Activated T-helper 17 cell treated with anti-CD3 and anti-CD28 coated beads, Interleukin-2, amount 50 U/mL, for 72 hours (primary cell): ENCODE measurements at regions not wholly inside any gene's neighbourhood (a gene's known extent, or its start where the extent isn't known, plus 50 kb on each side); places are given as distances from the start of the nearest gene placed in this dataset.

Experiments used
- ATAC-seq: fragments of 150-1000 bp; cut with Tn5 transposase; replicated peaks from 2 replicates; pipeline ENCODE4 v1.10.0; 2021; ENCODE audit warnings: mild to moderate bottlenecking, moderate library complexity
- H3K27ac Mint-ChIP-seq: one replicate; pipeline ENCODE4 v1.8.0; 2022; ENCODE audit warnings: mixed read lengths
- H3K27me3 Mint-ChIP-seq: one replicate; pipeline ENCODE4 v1.8.0; 2022; ENCODE audit warnings: mixed read lengths
- H3K36me3 Mint-ChIP-seq: one replicate; pipeline ENCODE4 v1.8.0; 2022; ENCODE audit warnings: low read depth, mild to moderate bottlenecking, mixed read lengths
- H3K4me1 Mint-ChIP-seq: one replicate; pipeline ENCODE4 v1.8.0; 2022; ENCODE audit warnings: mixed read lengths
- H3K4me3 Mint-ChIP-seq: one replicate; pipeline ENCODE4 v1.8.0; 2022; ENCODE audit warnings: mild to moderate bottlenecking, mixed read lengths
- H3K9me3 Mint-ChIP-seq: one replicate; pipeline ENCODE4 v1.8.0; 2022; ENCODE audit warnings: mixed read lengths

- Mint-ChIP-seq H3K4me1 (no peaks in the 10 kb centered on the region), H3K4me3 (no peak overlapping the region), H3K9me3 (no peaks in the 10 kb centered on the region), H3K36me3 (no peaks in the 10 kb centered on the region), H3K27me3 (peaks cover 4% of the 10 kb centered on the region), H3K27ac (no peak overlapping the region)
- ATAC-seq: no peak
Measured at GRCh38 chr4:176971576-176972115, 178.9 kb upstream of the VEGFC start.

- Mint-ChIP-seq H3K36me3 (no peaks in the 10 kb centered on the region), H3K27ac (no peak overlapping the region), H3K27me3 (no peaks in the 10 kb centered on the region), H3K4me1 (no peaks in the 10 kb centered on the region), H3K4me3 (no peak overlapping the region), H3K9me3 (peaks cover 3% of the 10 kb centered on the region)
- ATAC-seq: no peak
Measured at GRCh38 chr4:176979416-176979815, 186.7 kb upstream of the VEGFC start.

GRCh38 chr4:176981074-176981473, 188.4 kb upstream of the VEGFC start:
- Mint-ChIP-seq H3K4me3 (no peak overlapping the region), H3K9me3 (peaks cover 3% of the 10 kb centered on the region), H3K36me3 (no peaks in the 10 kb centered on the region), H3K27me3 (no peaks in the 10 kb centered on the region), H3K27ac (no peak overlapping the region), H3K4me1 (no peaks in the 10 kb centered on the region)
- no peak for ATAC-seq

GRCh38 chr4:176981551-176981950, 188.8 kb upstream of the VEGFC start:
- H3K4me3 Mint-ChIP-seq: no peak overlapping the region
- H3K36me3 Mint-ChIP-seq: no peaks in the 10 kb centered on the region
- peaks cover 3% of the 10 kb centered on the region for H3K9me3 Mint-ChIP-seq
- no peaks in the 10 kb centered on the region for H3K4me1 Mint-ChIP-seq
- no peaks in the 10 kb centered on the region for H3K27me3 Mint-ChIP-seq
- no peak for ATAC-seq
- H3K27ac Mint-ChIP-seq: no peak overlapping the region

- Mint-ChIP-seq H3K4me1 (no peaks in the 10 kb centered on the region), H3K36me3 (no peaks in the 10 kb centered on the region), H3K9me3 (no peaks in the 10 kb centered on the region), H3K27ac (no peak overlapping the region), H3K4me3 (no peak overlapping the region), H3K27me3 (no peaks in the 10 kb centered on the region)
- ATAC-seq: no peak
Measured at GRCh38 chr4:176988226-176988625, 195.5 kb upstream of the VEGFC start.

GRCh38 chr4:176989186-176989585, 196.5 kb upstream of the VEGFC start:
- Mint-ChIP-seq H3K36me3 (no peaks in the 10 kb centered on the region), H3K4me1 (no peaks in the 10 kb centered on the region), H3K27ac (no peak overlapping the region), H3K9me3 (no peaks in the 10 kb centered on the region), H3K4me3 (no peak overlapping the region), H3K27me3 (no peaks in the 10 kb centered on the region)
- ATAC-seq: no peak

- no peak overlapping the region for H3K4me3 Mint-ChIP-seq
- H3K9me3 Mint-ChIP-seq: no peaks in the 10 kb centered on the region
- ATAC-seq: no peak
- H3K4me1 Mint-ChIP-seq: no peaks in the 10 kb centered on the region
- H3K36me3 Mint-ChIP-seq: no peaks in the 10 kb centered on the region
- no peak overlapping the region for H3K27ac Mint-ChIP-seq
- no peaks in the 10 kb centered on the region for H3K27me3 Mint-ChIP-seq
Measured at GRCh38 chr4:176999935-177000543, 207.3 kb upstream of the VEGFC start.

- H3K27me3 Mint-ChIP-seq: no peaks in the 10 kb centered on the region
- ATAC-seq: no peak
- no peaks in the 10 kb centered on the region for H3K36me3 Mint-ChIP-seq
- H3K4me1 Mint-ChIP-seq: no peaks in the 10 kb centered on the region
- H3K27ac Mint-ChIP-seq: no peak overlapping the region
- no peaks in the 10 kb centered on the region for H3K9me3 Mint-ChIP-seq
- no peak overlapping the region for H3K4me3 Mint-ChIP-seq
Measured at GRCh38 chr4:177001271-177002175, 208.8 kb upstream of the VEGFC start.

- Mint-ChIP-seq H3K4me3 (no peak overlapping the region), H3K9me3 (peaks cover 5% of the 10 kb centered on the region), H3K27me3 (no peaks in the 10 kb centered on the region), H3K4me1 (no peaks in the 10 kb centered on the region), H3K36me3 (no peaks in the 10 kb centered on the region), H3K27ac (no peak overlapping the region)
- peak; percentile 44 for ATAC-seq
Measured at GRCh38 chr4:177005674-177006230, 213.0 kb upstream of the VEGFC start.

GRCh38 chr4:177006331-177006730, 213.6 kb upstream of the VEGFC start:
- ATAC-seq: no peak
- H3K4me3 Mint-ChIP-seq: no peak overlapping the region
- H3K36me3 Mint-ChIP-seq: no peaks in the 10 kb centered on the region
- no peaks in the 10 kb centered on the region for H3K4me1 Mint-ChIP-seq
- H3K27ac Mint-ChIP-seq: no peak overlapping the region
- H3K9me3 Mint-ChIP-seq: peaks cover 5% of the 10 kb centered on the region
- H3K27me3 Mint-ChIP-seq: no peaks in the 10 kb centered on the region

GRCh38 chr4:177008071-177008835, 215.5 kb upstream of the VEGFC start:
- H3K4me1 Mint-ChIP-seq: no peaks in the 10 kb centered on the region
- H3K36me3 Mint-ChIP-seq: no peaks in the 10 kb centered on the region
- no peak for ATAC-seq
- no peaks in the 10 kb centered on the region for H3K27me3 Mint-ChIP-seq
- no peak overlapping the region for H3K4me3 Mint-ChIP-seq
- H3K9me3 Mint-ChIP-seq: peaks cover 9% of the 10 kb centered on the region
- H3K27ac Mint-ChIP-seq: no peak overlapping the region

- Mint-ChIP-seq H3K27ac (no peak overlapping the region), H3K4me1 (no peaks in the 10 kb centered on the region), H3K4me3 (no peak overlapping the region), H3K36me3 (no peaks in the 10 kb centered on the region), H3K27me3 (no peaks in the 10 kb centered on the region), H3K9me3 (peaks cover 14% of the 10 kb centered on the region)
- ATAC-seq: no peak
Measured at GRCh38 chr4:177008836-177009501, 216.2 kb upstream of the VEGFC start.

- Mint-ChIP-seq H3K4me3 (no peak overlapping the region), H3K4me1 (no peaks in the 10 kb centered on the region), H3K27ac (no peak overlapping the region), H3K36me3 (no peaks in the 10 kb centered on the region), H3K27me3 (no peaks in the 10 kb centered on the region), H3K9me3 (peaks cover 14% of the 10 kb centered on the region)
- ATAC-seq: no peak
Measured at GRCh38 chr4:177010418-177010817, 217.7 kb upstream of the VEGFC start.
